HG02571 (cell line): ENCODE measurements at regions not wholly inside any gene's neighbourhood (a gene's known extent, or its start where the extent isn't known, plus 50 kb on each side); places are given as distances from the start of the nearest gene placed in this dataset.
"Not testable (repeated sequence)": the region's sequence is repeated elsewhere in the genome, so short reads cannot be mapped to it uniquely, and the experiment has no call there.

ENCODE experiments used
- ATAC-seq: cut with Tn5 transposase; IDR thresholded peaks from one replicate; pipeline ENCODE4 v1.9.1; 2021; ENCODE audit warnings: mild to moderate bottlenecking, moderate library complexity; ENCODE audit not compliant: unreplicated experiment

- ATAC-seq: no peak
Measured at GRCh38 chrX:1140236-1140681, 72.2 kb downstream of the CRLF2 start.

GRCh38 chrX:1139185-1139500, 73.3 kb downstream of the CRLF2 start:
- no peak for ATAC-seq

GRCh38 chrX:1138476-1139184, 73.8 kb downstream of the CRLF2 start:
- no peak for ATAC-seq

- no peak for ATAC-seq
Measured at GRCh38 chrX:1137531-1137930, 74.9 kb downstream of the CRLF2 start.

- ATAC-seq: not testable (repeated sequence)
Measured at GRCh38 chrX:1136582-1136981, 75.9 kb downstream of the CRLF2 start.

GRCh38 chrX:1134976-1135375, 77.5 kb downstream of the CRLF2 start:
- no peak for ATAC-seq

- ATAC-seq: no peak
Measured at GRCh38 chrX:1134156-1134555, 78.3 kb downstream of the CRLF2 start.

GRCh38 chrX:1126738-1127137, 85.7 kb downstream of the CRLF2 start:
- no peak for ATAC-seq

- no peak for ATAC-seq
Measured at GRCh38 chrX:1124531-1124930, 87.9 kb downstream of the CRLF2 start.

GRCh38 chrX:1122851-1123250, 89.6 kb downstream of the CRLF2 start:
- ATAC-seq: not testable (repeated sequence)

- no peak for ATAC-seq
Measured at GRCh38 chrX:1119275-1119674, 93.2 kb downstream of the CRLF2 start.

GRCh38 chrX:1118572-1119199, 93.8 kb downstream of the CRLF2 start:
- no peak for ATAC-seq

GRCh38 chrX:1115411-1115810, 97.0 kb downstream of the CRLF2 start:
- ATAC-seq: not testable (repeated sequence)

GRCh38 chrX:1112321-1112720, 100.1 kb downstream of the CRLF2 start:
- no peak for ATAC-seq

GRCh38 chrX:1111601-1112300, 100.7 kb downstream of the CRLF2 start:
- no peak for ATAC-seq

GRCh38 chrX:1109580-1110119, 102.8 kb downstream of the CRLF2 start:
- no peak for ATAC-seq

- no peak for ATAC-seq
Measured at GRCh38 chrX:1108501-1109445, 103.7 kb downstream of the CRLF2 start.

GRCh38 chrX:1106478-1107210, 105.8 kb downstream of the CRLF2 start:
- ATAC-seq: no peak

- ATAC-seq: no peak
Measured at GRCh38 chrX:1105671-1106419, 106.6 kb downstream of the CRLF2 start.
